ENCODE measurements at regions not wholly inside any gene's neighbourhood (a gene's known extent, or its start where the extent isn't known, plus 50 kb on each side); places are given as distances from the start of the nearest gene placed in this dataset.

- TF ChIP-seq CTCF (IDR thresholded peaks at IDR 0.05; ENCODE audit: poor library complexity, severe bottlenecking) (no peak), RAD21 (conservative IDR thresholded peaks at IDR 0.05) (no peak), TAF1 (IDR thresholded peaks at IDR 0.05; ENCODE audit: low read depth) (no peak), POLR2AphosphoS5 (IDR thresholded peaks at IDR 0.05) (no peak), EZH2 (IDR thresholded peaks at IDR 0.05; ENCODE audit: borderline replicate concordance, insufficient read depth, low read length, poor library complexity, severe bottlenecking) (no peak), EP300 (conservative IDR thresholded peaks at IDR 0.05; ENCODE audit: poor library complexity, severe bottlenecking) (no peak), MXI1 (conservative IDR thresholded peaks at IDR 0.05; ENCODE audit: poor library complexity, severe bottlenecking) (no peak)
Observed at GRCh38 chr11:70736937-70737640, 338.8 kb downstream of the CTTN start.
